ENCODE measurements at regions not wholly inside any gene's neighbourhood (a gene's known extent, or its start where the extent isn't known, plus 50 kb on each side); places are given as distances from the start of the nearest gene placed in this dataset.

- Histone ChIP-seq H3K36me3 (no peaks in the 10 kb centered on the region), H3K27ac (no peak overlapping the region), H3K9me3 (no peaks in the 10 kb centered on the region), H3K4me3 (no peak overlapping the region), H3K4me1 (no peaks in the 10 kb centered on the region), H3K27me3 (no peaks in the 10 kb centered on the region)
- intact Hi-C loops (cut with DNase I) = no loop called here
- DNase-seq (no peak), ATAC-seq (no peak)
- TF ChIP-seq CTCF (IDR thresholded peaks at IDR 0.05) = no peak
Observed at GRCh38 chr10:78629773-78630172, 439.0 kb upstream of the ZMIZ1 start.

- intact Hi-C loops (cut with DNase I) = no loop called here
- Histone ChIP-seq H3K9me3 (no peaks in the 10 kb centered on the region), H3K27ac (no peak overlapping the region), H3K36me3 (no peaks in the 10 kb centered on the region), H3K27me3 (no peaks in the 10 kb centered on the region), H3K4me1 (no peaks in the 10 kb centered on the region), H3K4me3 (no peak overlapping the region)
- no peak for ATAC-seq
- no peak for TF ChIP-seq CTCF (IDR thresholded peaks at IDR 0.05)
- no peak for DNase-seq
Observed at GRCh38 chr10:78630944-78631838, 437.6 kb upstream of the ZMIZ1 start.

- peak; percentile 60 for ATAC-seq
- H3K27ac ChIP-seq = no peak overlapping the region
Observed at GRCh38 chr10:78634389-78634815, 434.4 kb upstream of the ZMIZ1 start.

DNA sequence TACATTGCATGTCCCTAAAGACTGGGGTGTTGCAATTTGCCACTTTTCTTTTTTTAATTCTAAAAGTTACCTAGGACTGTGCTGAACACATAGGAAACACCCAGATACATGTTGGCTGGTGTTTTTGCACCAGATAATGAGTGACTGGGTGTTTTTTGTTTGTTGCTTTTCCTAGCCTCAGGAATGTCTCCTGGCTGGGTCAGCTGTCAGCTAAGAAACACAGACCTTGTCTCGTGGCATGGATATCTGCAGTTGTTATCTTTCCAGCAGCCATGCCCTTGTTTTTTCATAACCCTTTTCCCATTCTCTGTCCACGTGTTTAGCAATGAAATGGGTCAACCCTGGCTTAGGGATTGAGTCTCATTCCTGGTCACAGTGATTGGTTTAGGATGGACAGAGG, 433.9 kb upstream of the ZMIZ1 start:
- H3K4me1 ChIP-seq = no peaks in the 10 kb centered on the region
- ATAC-seq = no peak
- H3K4me3 ChIP-seq = no peak overlapping the region
- no peak for DNase-seq
- H3K27ac ChIP-seq = no peak overlapping the region
- TF ChIP-seq CTCF (IDR thresholded peaks at IDR 0.05) = no peak
- intact Hi-C loops (cut with DNase I) = no loop called here
- no peaks in the 10 kb centered on the region for H3K27me3 ChIP-seq
- H3K36me3 ChIP-seq = no peaks in the 10 kb centered on the region
- no peaks in the 10 kb centered on the region for H3K9me3 ChIP-seq

More at GRCh38 chr10:78634389-78634815, 434.4 kb upstream of the ZMIZ1 start:
- intact Hi-C loops (cut with DNase I) = no loop called here
- no peak overlapping the region for H3K4me3 ChIP-seq
- no peaks in the 10 kb centered on the region for H3K9me3 ChIP-seq
- DNase-seq = no peak
- TF ChIP-seq CTCF (IDR thresholded peaks at IDR 0.05) = no peak
- no peaks in the 10 kb centered on the region for H3K4me1 ChIP-seq
- H3K36me3 ChIP-seq = no peaks in the 10 kb centered on the region
- H3K27me3 ChIP-seq = no peaks in the 10 kb centered on the region

- intact Hi-C loops (cut with DNase I) = no loop called here
- H3K4me1 ChIP-seq = peaks cover 0 to 5% of the 10 kb centered on the region in 2 donors
- H3K4me3 ChIP-seq = no peak overlapping the region
- H3K27ac ChIP-seq = no peak overlapping the region
- H3K9me3 ChIP-seq = no peaks in the 10 kb centered on the region
- DNase-seq (no peak), ATAC-seq (no peak)
- H3K36me3 ChIP-seq = no peaks in the 10 kb centered on the region
- TF ChIP-seq CTCF (IDR thresholded peaks at IDR 0.05) = no peak
- no peaks in the 10 kb centered on the region for H3K27me3 ChIP-seq
Observed at GRCh38 chr10:78639629-78640028, 429.1 kb upstream of the ZMIZ1 start.

All from left lung (tissue), 4 donors.